Ishikawa (cell line): ENCODE measurements at regions not wholly inside any gene's neighbourhood (a gene's known extent, or its start where the extent isn't known, plus 50 kb on each side); places are given as distances from the start of the nearest gene placed in this dataset.

Source experiments
- CEBPB ChIP-seq: IDR thresholded peaks from 2 replicates; pipeline ENCODE4 v1.6.1; 2012
- CREB1 ChIP-seq: IDR thresholded peaks from 2 replicates; pipeline ENCODE4 v1.6.1; 2012; ENCODE audit warnings: low read depth
- EGR1 ChIP-seq: IDR thresholded peaks from 2 replicates; pipeline ENCODE4 v1.6.1; 2012
- EP300 ChIP-seq: IDR thresholded peaks from 2 replicates; pipeline ENCODE4 v1.6.1; 2012; ENCODE audit warnings: borderline replicate concordance
- FOXM1 ChIP-seq: IDR thresholded peaks from 2 replicates; pipeline ENCODE4 v1.6.1; 2012; ENCODE audit warnings: low read depth, borderline replicate concordance
- RAD21 ChIP-seq: IDR thresholded peaks from 2 replicates; pipeline ENCODE4 v1.6.1; 2012; ENCODE audit warnings: low read depth
- TAF1 ChIP-seq: IDR thresholded peaks from 2 replicates; pipeline ENCODE4 v1.6.1; 2012; ENCODE audit warnings: low read depth, mild to moderate bottlenecking
- TCF12 ChIP-seq: IDR thresholded peaks from 2 replicates; pipeline ENCODE4 v1.6.1; 2012; ENCODE audit warnings: low read depth
- TEAD4 ChIP-seq: IDR thresholded peaks from 2 replicates; pipeline ENCODE4 v1.6.1; 2012
- YY1 ChIP-seq: IDR thresholded peaks from 2 replicates; pipeline ENCODE4 v1.6.1; 2012; ENCODE audit warnings: low read depth
- ZBTB7A ChIP-seq: IDR thresholded peaks from 2 replicates; pipeline ENCODE4 v1.6.1; 2012; ENCODE audit warnings: low read depth
- TF ChIP-seq, protein P1 (sequence below): IDR thresholded peaks from 2 replicates; pipeline ENCODE4 v1.6.1; 2012; ENCODE audit warnings: low read depth, mild to moderate bottlenecking
- TF ChIP-seq, protein P2 (sequence below): IDR thresholded peaks from 2 replicates; pipeline ENCODE4 v1.6.1; 2012

DNA sequence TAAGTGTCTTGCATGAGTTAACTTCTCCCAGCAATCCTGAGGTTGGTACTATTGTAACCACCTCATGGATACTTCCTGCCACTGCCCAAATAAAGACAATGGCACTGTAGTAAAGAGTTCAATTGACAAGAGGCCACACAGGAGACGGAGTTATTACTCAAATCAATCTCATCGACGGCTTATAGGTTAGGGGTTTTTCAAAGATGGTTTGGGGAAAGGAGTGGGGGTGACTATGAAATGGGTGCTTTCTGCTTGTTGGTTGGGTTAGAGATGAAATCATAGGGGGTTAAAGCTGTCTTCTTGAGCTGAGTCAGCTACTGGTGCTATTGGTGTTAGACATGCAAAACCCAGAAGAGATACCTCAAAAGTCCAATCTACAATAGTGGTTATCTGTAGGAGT lies 1258.0 kb upstream of the ZEB2 start:
- no peak for TF ChIP-seq EP300
- TF ChIP-seq TCF12 = no peak
- no peak for TF ChIP-seq CREB1
- no peak for TF ChIP-seq TAF1
- TF ChIP-seq, protein P1, sequence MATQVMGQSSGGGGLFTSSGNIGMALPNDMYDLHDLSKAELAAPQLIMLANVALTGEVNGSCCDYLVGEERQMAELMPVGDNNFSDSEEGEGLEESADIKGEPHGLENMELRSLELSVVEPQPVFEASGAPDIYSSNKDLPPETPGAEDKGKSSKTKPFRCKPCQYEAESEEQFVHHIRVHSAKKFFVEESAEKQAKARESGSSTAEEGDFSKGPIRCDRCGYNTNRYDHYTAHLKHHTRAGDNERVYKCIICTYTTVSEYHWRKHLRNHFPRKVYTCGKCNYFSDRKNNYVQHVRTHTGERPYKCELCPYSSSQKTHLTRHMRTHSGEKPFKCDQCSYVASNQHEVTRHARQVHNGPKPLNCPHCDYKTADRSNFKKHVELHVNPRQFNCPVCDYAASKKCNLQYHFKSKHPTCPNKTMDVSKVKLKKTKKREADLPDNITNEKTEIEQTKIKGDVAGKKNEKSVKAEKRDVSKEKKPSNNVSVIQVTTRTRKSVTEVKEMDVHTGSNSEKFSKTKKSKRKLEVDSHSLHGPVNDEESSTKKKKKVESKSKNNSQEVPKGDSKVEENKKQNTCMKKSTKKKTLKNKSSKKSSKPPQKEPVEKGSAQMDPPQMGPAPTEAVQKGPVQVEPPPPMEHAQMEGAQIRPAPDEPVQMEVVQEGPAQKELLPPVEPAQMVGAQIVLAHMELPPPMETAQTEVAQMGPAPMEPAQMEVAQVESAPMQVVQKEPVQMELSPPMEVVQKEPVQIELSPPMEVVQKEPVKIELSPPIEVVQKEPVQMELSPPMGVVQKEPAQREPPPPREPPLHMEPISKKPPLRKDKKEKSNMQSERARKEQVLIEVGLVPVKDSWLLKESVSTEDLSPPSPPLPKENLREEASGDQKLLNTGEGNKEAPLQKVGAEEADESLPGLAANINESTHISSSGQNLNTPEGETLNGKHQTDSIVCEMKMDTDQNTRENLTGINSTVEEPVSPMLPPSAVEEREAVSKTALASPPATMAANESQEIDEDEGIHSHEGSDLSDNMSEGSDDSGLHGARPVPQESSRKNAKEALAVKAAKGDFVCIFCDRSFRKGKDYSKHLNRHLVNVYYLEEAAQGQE = no peak
- TF ChIP-seq EGR1 = no peak
- TF ChIP-seq TEAD4 = no peak
- TF ChIP-seq CEBPB = no peak
- TF ChIP-seq ZBTB7A = no peak
- no peak for TF ChIP-seq RAD21
- TF ChIP-seq, protein P2, sequence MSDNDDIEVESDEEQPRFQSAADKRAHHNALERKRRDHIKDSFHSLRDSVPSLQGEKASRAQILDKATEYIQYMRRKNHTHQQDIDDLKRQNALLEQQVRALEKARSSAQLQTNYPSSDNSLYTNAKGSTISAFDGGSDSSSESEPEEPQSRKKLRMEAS = no peak
- TF ChIP-seq FOXM1 = no peak
- TF ChIP-seq YY1 = no peak
